Chondrocyte (in vitro differentiated cells): ENCODE measurements at regions not wholly inside any gene's neighbourhood (a gene's known extent, or its start where the extent isn't known, plus 50 kb on each side); places are given as distances from the start of the nearest gene placed in this dataset.

Experiments used
- DNase-seq: peaks from one replicate; pipeline ENCODE4 v3.0.0; 2021; ENCODE audit warnings: mixed read lengths, low spot score
- H3K27ac Mint-ChIP-seq: one replicate; pipeline ENCODE4 v1.8.0; 2021; ENCODE audit warnings: mild to moderate bottlenecking, moderate library complexity, mixed read lengths; ENCODE audit not compliant: unreplicated experiment
- H3K27me3 Mint-ChIP-seq: 2 replicates; pipeline ENCODE4 v1.8.0; 2021; ENCODE audit warnings: low read depth, mixed read lengths
- H3K36me3 Mint-ChIP-seq: 2 replicates; pipeline ENCODE4 v1.8.0; 2021; ENCODE audit warnings: low read depth, mixed read lengths
- H3K4me1 Mint-ChIP-seq: 2 replicates; pipeline ENCODE4 v1.8.0; 2021; ENCODE audit warnings: low read depth, mild to moderate bottlenecking, mixed read lengths
- H3K4me3 Mint-ChIP-seq: one replicate; pipeline ENCODE4 v1.8.0; 2021; ENCODE audit warnings: mild to moderate bottlenecking, moderate library complexity, mixed read lengths; ENCODE audit not compliant: unreplicated experiment
- H3K9me3 Mint-ChIP-seq: 2 replicates; pipeline ENCODE4 v1.8.0; 2021; ENCODE audit warnings: low read depth, mixed read lengths
- CTCF ChIP-seq: fragments of 200-600 bp; sonication (generic); IDR thresholded peaks from 2 replicates; pipeline ENCODE4 v1.5.0; 2021; ENCODE audit warnings: antibody characterized with exemption, mild to moderate bottlenecking, moderate library complexity

GRCh38 chr3:144160627-144161026 is 189.0 kb downstream of the DIPK2A start:
- no peak for DNase-seq
- H3K27me3 Mint-ChIP-seq: no peaks in the 10 kb centered on the region
- H3K27ac Mint-ChIP-seq: no peak overlapping the region
- TF ChIP-seq CTCF: no peak
- H3K4me3 Mint-ChIP-seq: no peak overlapping the region
- no peaks in the 10 kb centered on the region for H3K36me3 Mint-ChIP-seq
- H3K9me3 Mint-ChIP-seq: peaks cover 10% of the 10 kb centered on the region
- H3K4me1 Mint-ChIP-seq: peaks cover 32% of the 10 kb centered on the region

GRCh38 chr3:144162042-144162441 is 190.4 kb downstream of the DIPK2A start:
- no peak for DNase-seq
- Mint-ChIP-seq H3K4me1 (peaks cover 32% of the 10 kb centered on the region), H3K4me3 (no peak overlapping the region), H3K27ac (peak overlapping the region; percentile 45), H3K27me3 (no peaks in the 10 kb centered on the region), H3K36me3 (no peaks in the 10 kb centered on the region), H3K9me3 (peaks cover 7% of the 10 kb centered on the region)
- no peak for TF ChIP-seq CTCF

GRCh38 chr3:144164352-144164751 is 192.7 kb downstream of the DIPK2A start:
- no peak for DNase-seq
- H3K9me3 Mint-ChIP-seq: peaks cover 6% of the 10 kb centered on the region
- H3K27me3 Mint-ChIP-seq: no peaks in the 10 kb centered on the region
- H3K36me3 Mint-ChIP-seq: no peaks in the 10 kb centered on the region
- peaks cover 32% of the 10 kb centered on the region for H3K4me1 Mint-ChIP-seq
- H3K4me3 Mint-ChIP-seq: no peak overlapping the region
- no peak for TF ChIP-seq CTCF
- H3K27ac Mint-ChIP-seq: no peak overlapping the region

GRCh38 chr3:144165482-144165881 is 193.9 kb downstream of the DIPK2A start:
- Mint-ChIP-seq H3K4me1 (peaks cover 32% of the 10 kb centered on the region), H3K36me3 (no peaks in the 10 kb centered on the region), H3K27ac (no peak overlapping the region), H3K27me3 (no peaks in the 10 kb centered on the region), H3K4me3 (no peak overlapping the region), H3K9me3 (peaks cover 3% of the 10 kb centered on the region)
- no peak for TF ChIP-seq CTCF
- no peak for DNase-seq

GRCh38 chr3:144167634-144168033 is 196.0 kb downstream of the DIPK2A start:
- no peaks in the 10 kb centered on the region for H3K27me3 Mint-ChIP-seq
- no peak for TF ChIP-seq CTCF
- H3K4me1 Mint-ChIP-seq: peaks cover 12% of the 10 kb centered on the region
- no peak for DNase-seq
- H3K4me3 Mint-ChIP-seq: no peak overlapping the region
- no peaks in the 10 kb centered on the region for H3K36me3 Mint-ChIP-seq
- H3K9me3 Mint-ChIP-seq: peaks cover 3% of the 10 kb centered on the region
- H3K27ac Mint-ChIP-seq: no peak overlapping the region
